Stomach smooth muscle (tissue), 2 donors: ENCODE measurements at regions not wholly inside any gene's neighbourhood (a gene's known extent, or its start where the extent isn't known, plus 50 kb on each side); places are given as distances from the start of the nearest gene placed in this dataset.

Experiments used
- H3K27ac ChIP-seq: one replicate; pipeline ENCODE4 v1.7.0; 2013; ENCODE audit warnings: mild to moderate bottlenecking, low read length, inconsistent platforms
- H3K27me3 ChIP-seq, 2 donors: one replicate each; pipeline ENCODE4 v1.7.0; 2013; ENCODE audit warnings: low read length in 2 of 2; ENCODE audit not compliant: insufficient read depth in 2 of 2, control insufficient read depth in 1 of 2
- H3K36me3 ChIP-seq, 2 donors: one replicate each; pipeline ENCODE4 v1.7.0; 2013; ENCODE audit warnings: low read length in 2 of 2; ENCODE audit not compliant: control insufficient read depth in 2 of 2, insufficient read depth in 2 of 2
- H3K4me1 ChIP-seq: one replicate; pipeline ENCODE4 v1.7.0; 2013; ENCODE audit warnings: low read length; ENCODE audit not compliant: control insufficient read depth, insufficient read depth
- H3K4me3 ChIP-seq, 2 donors: one replicate each; pipeline ENCODE4 v1.7.0; 2013; ENCODE audit warnings: low read length in 2 of 2
- H3K9ac ChIP-seq, 2 donors: one replicate each; pipeline ENCODE4 v1.7.0; 2013; ENCODE audit warnings: low read length in 2 of 2, mild to moderate bottlenecking in 1 of 2
- H3K9me3 ChIP-seq, 2 donors: one replicate each; pipeline ENCODE4 v1.7.0; 2013; ENCODE audit warnings: low read length in 2 of 2; ENCODE audit not compliant: control insufficient read depth in 2 of 2
- donor health status: healthy.
- donor health status: Pancreatic carcinoma.

DNA sequence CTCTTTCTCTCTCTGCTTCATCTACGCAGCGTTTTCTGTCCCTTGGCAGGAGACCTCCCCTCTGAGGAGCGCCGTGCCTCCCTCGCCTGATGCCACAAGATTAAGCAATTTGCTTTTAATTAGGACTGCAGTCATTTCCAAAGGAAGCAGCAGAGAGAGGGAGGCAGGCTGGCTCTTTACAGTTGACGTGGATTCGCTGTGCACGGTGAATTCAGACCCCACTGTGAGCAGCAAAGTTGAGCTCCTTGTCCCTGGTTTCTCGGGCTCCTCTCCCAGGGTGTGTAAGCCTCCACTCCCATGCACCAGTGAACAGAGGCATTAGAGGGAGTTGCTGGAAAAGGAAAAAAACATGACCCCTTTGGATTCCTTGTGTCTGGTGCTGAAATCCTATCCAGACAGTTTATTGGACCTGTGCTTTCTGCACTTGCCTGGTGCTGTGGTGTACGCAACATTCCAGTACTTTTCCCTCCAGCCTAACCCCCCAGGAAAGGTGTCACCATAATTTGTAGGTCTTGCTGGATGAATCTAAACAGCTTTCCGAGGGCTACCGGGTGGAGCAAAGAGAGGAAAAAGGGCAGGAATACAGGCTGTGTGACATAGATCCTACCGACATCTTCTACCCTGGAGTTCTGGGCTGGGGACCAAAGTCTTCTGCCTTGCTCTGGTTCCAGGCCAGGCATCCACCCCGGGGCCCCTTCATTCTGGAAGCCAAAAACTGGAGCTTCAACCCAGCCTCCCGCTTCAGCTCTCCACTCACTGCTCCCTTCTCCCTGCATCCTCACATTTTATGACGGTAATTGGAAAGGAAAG, 171.0 kb downstream of the MAF start:
- peaks cover 15% of the 10 kb centered on the region for H3K4me1 ChIP-seq
- no peaks in the 10 kb centered on the region for H3K9me3 ChIP-seq
- no peaks in the 10 kb centered on the region for H3K27me3 ChIP-seq
- H3K27ac ChIP-seq = no peak overlapping the region
- no peaks in the 10 kb centered on the region for H3K36me3 ChIP-seq
- no peak overlapping the region for H3K4me3 ChIP-seq
- H3K9ac ChIP-seq = no peak overlapping the region

GRCh38 chr16:79426663-79427062, 173.9 kb downstream of the MAF start:
- no peak overlapping the region for H3K9ac ChIP-seq
- peaks cover 15% of the 10 kb centered on the region for H3K4me1 ChIP-seq
- H3K36me3 ChIP-seq = no peaks in the 10 kb centered on the region
- H3K27me3 ChIP-seq = peaks cover 0 to 2% of the 10 kb centered on the region in 2 donors
- H3K9me3 ChIP-seq = no peaks in the 10 kb centered on the region
- H3K27ac ChIP-seq = no peak overlapping the region
- H3K4me3 ChIP-seq = no peak overlapping the region

DNA sequence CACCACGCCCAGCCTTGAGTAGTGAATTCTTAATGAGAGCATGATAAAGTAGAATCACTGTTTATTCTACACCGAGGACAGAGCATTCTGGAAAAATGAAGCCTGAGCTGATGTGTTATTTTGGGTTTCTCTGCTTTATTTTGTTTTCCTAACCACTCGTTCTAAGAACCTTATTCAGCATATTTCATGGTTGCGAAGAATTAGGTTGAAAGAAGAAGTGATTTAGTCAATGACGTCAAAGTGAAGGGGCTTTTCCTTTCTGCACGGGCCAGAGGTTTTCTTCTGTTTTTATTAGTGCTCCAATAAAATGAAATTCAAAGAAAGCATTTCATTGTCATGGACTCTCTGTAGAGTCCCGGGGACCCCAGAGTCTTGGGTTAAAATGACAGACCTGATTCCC, 178.5 kb downstream of the MAF start:
- Histone ChIP-seq H3K27me3 (peaks cover 0 to 2% of the 10 kb centered on the region in 2 donors), H3K9ac (no peak overlapping the region), H3K4me3 (no peak overlapping the region), H3K36me3 (no peaks in the 10 kb centered on the region), H3K27ac (no peak overlapping the region), H3K9me3 (no peaks in the 10 kb centered on the region), H3K4me1 (no peaks in the 10 kb centered on the region)

GRCh38 chr16:79421126-79421525, 179.4 kb downstream of the MAF start:
- H3K9me3 ChIP-seq = no peaks in the 10 kb centered on the region
- H3K4me1 ChIP-seq = no peaks in the 10 kb centered on the region
- peaks cover 0 to 2% of the 10 kb centered on the region in 2 donors for H3K27me3 ChIP-seq
- no peak overlapping the region for H3K4me3 ChIP-seq
- H3K27ac ChIP-seq = no peak overlapping the region
- H3K36me3 ChIP-seq = no peaks in the 10 kb centered on the region
- no peak overlapping the region for H3K9ac ChIP-seq

DNA sequence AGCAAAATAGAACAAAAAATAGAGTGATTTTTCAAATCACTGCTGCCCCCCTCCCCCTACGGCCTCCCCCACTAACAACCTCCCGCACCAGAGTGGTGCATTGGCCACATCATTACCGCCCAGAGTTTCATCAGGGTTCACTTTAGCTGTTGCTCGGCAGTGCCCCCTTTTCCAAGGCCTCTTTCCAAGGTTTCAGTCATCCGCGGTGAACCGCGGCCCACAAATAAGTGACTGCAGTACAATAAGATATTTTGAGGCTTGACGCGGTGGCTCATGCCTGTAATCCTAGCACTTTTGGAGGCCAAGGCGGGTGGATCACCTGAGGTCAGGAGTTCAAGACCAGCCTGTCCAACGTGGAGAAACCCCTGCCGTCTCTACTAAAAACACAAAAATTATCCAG, 180.0 kb downstream of the MAF start:
- no peak overlapping the region for H3K4me3 ChIP-seq
- H3K9ac ChIP-seq = no peak overlapping the region
- H3K36me3 ChIP-seq = no peaks in the 10 kb centered on the region
- no peaks in the 10 kb centered on the region for H3K9me3 ChIP-seq
- no peaks in the 10 kb centered on the region for H3K4me1 ChIP-seq
- peaks cover 0 to 2% of the 10 kb centered on the region in 2 donors for H3K27me3 ChIP-seq
- H3K27ac ChIP-seq = no peak overlapping the region

GRCh38 chr16:79419148-79419547, 181.4 kb downstream of the MAF start:
- Histone ChIP-seq H3K27me3 (peaks cover 0 to 2% of the 10 kb centered on the region in 2 donors), H3K9ac (no peak overlapping the region), H3K36me3 (no peaks in the 10 kb centered on the region), H3K4me1 (no peaks in the 10 kb centered on the region), H3K9me3 (no peaks in the 10 kb centered on the region), H3K27ac (no peak overlapping the region), H3K4me3 (no peak overlapping the region)

GRCh38 chr16:79417601-79418008, 182.9 kb downstream of the MAF start:
- Histone ChIP-seq H3K36me3 (no peaks in the 10 kb centered on the region), H3K9ac (no peak overlapping the region), H3K27ac (no peak overlapping the region), H3K4me1 (no peaks in the 10 kb centered on the region), H3K4me3 (no peak overlapping the region), H3K9me3 (no peaks in the 10 kb centered on the region), H3K27me3 (no peaks in the 10 kb centered on the region)

DNA sequence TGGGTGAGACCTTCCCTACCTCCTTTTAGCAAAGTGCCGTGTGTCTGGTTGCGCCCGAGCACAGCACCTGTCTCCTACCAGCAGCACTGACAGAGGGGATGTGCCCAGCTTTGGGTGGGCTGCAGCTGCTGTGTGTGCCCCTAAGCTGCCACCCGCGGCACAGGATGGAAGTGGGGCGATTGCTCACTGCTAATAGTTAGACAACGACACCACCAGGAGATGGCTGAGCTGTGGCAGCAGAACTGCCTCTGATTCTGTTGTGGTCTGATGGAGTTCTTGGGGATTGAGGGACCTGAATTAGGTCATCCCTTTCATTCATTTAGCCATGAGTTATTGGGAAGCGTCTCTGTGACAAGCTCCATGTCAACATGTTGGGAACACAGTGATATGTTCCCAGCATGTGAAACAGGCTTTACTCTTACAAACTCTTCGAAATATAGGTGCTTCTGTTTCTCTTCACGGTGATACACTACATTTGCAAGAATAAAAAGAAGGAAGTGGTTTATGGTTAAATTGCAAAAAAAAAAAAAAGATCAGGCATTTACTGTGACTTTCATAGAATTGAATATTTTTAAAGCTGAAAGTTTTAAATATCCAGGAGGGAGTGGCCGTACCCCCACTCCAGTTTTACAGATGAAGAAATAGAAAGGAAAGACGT, 184.4 kb downstream of the MAF start:
- Histone ChIP-seq H3K9ac (no peak overlapping the region), H3K4me3 (no peak overlapping the region), H3K27ac (no peak overlapping the region), H3K4me1 (no peaks in the 10 kb centered on the region), H3K27me3 (no peaks in the 10 kb centered on the region), H3K9me3 (no peaks in the 10 kb centered on the region), H3K36me3 (no peaks in the 10 kb centered on the region)

GRCh38 chr16:79412783-79413225, 187.7 kb downstream of the MAF start:
- H3K36me3 ChIP-seq = no peaks in the 10 kb centered on the region
- no peak overlapping the region for H3K27ac ChIP-seq
- H3K4me3 ChIP-seq = no peak overlapping the region
- no peaks in the 10 kb centered on the region for H3K27me3 ChIP-seq
- no peak overlapping the region for H3K9ac ChIP-seq
- H3K9me3 ChIP-seq = no peaks in the 10 kb centered on the region
- H3K4me1 ChIP-seq = no peaks in the 10 kb centered on the region

DNA sequence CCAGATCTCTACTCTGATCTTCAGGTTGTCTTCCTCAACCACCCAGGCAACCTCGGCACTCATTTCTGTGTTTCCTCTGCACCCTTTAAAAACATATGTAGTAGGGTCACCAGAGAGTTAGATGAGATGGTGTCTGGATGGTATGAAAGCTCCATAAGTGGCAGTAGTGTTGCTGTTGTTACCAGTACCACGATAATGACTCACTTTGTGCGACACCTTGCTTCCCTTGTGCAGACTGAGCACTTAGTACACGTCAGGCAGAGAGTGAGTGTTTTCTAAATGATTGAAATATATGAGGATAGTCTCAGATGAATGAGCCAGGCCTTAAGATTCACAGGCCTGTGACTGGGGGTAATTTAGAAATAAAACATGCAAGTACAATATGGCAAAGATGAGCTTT, 188.7 kb downstream of the MAF start:
- Histone ChIP-seq H3K9me3 (no peaks in the 10 kb centered on the region), H3K9ac (no peak overlapping the region), H3K27me3 (no peaks in the 10 kb centered on the region), H3K4me3 (no peak overlapping the region), H3K4me1 (no peaks in the 10 kb centered on the region), H3K36me3 (no peaks in the 10 kb centered on the region), H3K27ac (no peak overlapping the region)

- H3K27ac ChIP-seq = no peak overlapping the region
- H3K36me3 ChIP-seq = no peaks in the 10 kb centered on the region
- H3K27me3 ChIP-seq = no peaks in the 10 kb centered on the region
- no peaks in the 10 kb centered on the region for H3K4me1 ChIP-seq
- H3K4me3 ChIP-seq = no peak overlapping the region
- H3K9me3 ChIP-seq = no peaks in the 10 kb centered on the region
- no peak overlapping the region for H3K9ac ChIP-seq
These were observed 189.2 kb downstream of the MAF start for GRCh38 chr16:79411357-79411756.
